ENCODE measurements at regions not wholly inside any gene's neighbourhood (a gene's known extent, or its start where the extent isn't known, plus 50 kb on each side); places are given as distances from the start of the nearest gene placed in this dataset.

DNA sequence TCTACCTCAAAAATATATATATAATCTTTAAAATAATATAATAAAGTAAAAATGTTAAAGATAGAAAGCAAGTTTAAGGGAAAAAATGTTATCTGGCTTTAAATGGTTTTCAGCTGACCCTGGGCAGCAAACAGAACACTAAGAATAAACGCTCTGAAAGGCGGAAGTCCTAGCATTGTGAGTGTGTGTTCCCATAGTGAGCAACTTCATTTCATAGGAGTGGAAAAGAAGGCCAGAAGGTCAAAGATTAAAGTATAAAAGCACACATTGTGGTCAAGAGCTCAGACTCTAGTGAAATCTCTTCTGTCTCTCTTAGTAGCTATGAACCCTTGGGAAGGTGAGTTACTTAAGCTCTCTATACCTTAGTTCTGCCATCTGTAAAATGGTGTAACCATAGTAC is 374.4 kb downstream of the ENC1 start:
- no peaks in the 10 kb centered on the region for H3K4me1 ChIP-seq
- no peaks in the 10 kb centered on the region for H3K36me3 ChIP-seq
- H3K27me3 ChIP-seq: no peaks in the 10 kb centered on the region
- TF ChIP-seq CTCF (IDR thresholded peaks at IDR 0.05) (no peak), POLR2A (IDR thresholded peaks at IDR 0.05) (no peak), POLR2AphosphoS5 (IDR thresholded peaks at IDR 0.05) (no peak), EP300 (IDR thresholded peaks at IDR 0.05) (no peak)
- no peaks in the 10 kb centered on the region for H3K9me3 ChIP-seq
- H3K27ac ChIP-seq: no peak overlapping the region
- no peak for DNase-seq (ENCODE audit: low spot score in 2 of 2)
- H3K4me3 ChIP-seq: no peak overlapping the region
- 83% methylated on average over 2 of the region's 2 CpGs for whole genome bisulfite sequencing

- H3K36me3 ChIP-seq: no peaks in the 10 kb centered on the region
- no peak for TF ChIP-seq POLR2A (IDR thresholded peaks at IDR 0.05)
- TF ChIP-seq EP300 (IDR thresholded peaks at IDR 0.05): no peak
- no peak for TF ChIP-seq POLR2AphosphoS5 (IDR thresholded peaks at IDR 0.05)
- TF ChIP-seq CTCF (IDR thresholded peaks at IDR 0.05): no peak
- peaks cover 5% of the 10 kb centered on the region for H3K4me1 ChIP-seq
- no peaks in the 10 kb centered on the region for H3K27me3 ChIP-seq
- H3K4me3 ChIP-seq: no peak overlapping the region
- DNase-seq (ENCODE audit: low spot score in 2 of 2): no peak
- no peak overlapping the region for H3K27ac ChIP-seq
- 88% methylated on average over 1 of the region's 1 CpG for WGBS
- no peaks in the 10 kb centered on the region for H3K9me3 ChIP-seq
These were observed 377.9 kb downstream of the ENC1 start for GRCh38 chr5:74262544-74263207.

GRCh38 chr5:74261866-74262265 is 378.7 kb downstream of the ENC1 start:
- no peak for DNase-seq (ENCODE audit: low spot score in 2 of 2)

DNA sequence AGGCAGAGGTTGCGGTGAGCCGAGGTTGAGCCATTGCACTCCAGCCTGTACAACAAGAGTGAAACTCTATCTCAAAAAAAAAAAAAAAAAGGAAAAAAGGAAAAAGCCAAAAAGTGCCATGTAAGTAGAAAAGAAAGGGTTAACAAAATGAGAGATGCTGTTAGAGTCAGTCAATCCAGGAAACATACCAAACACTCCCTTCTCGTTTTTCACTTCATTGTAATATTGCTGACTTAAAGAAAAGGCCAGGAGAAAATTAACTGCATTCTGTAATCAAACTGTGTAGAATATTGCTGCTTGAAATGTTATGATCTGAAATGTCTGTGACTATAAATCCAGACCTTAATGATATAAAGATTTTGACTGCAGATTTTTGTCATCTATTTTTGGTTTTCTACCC is 379.1 kb downstream of the ENC1 start:
- Histone ChIP-seq H3K27me3 (no peaks in the 10 kb centered on the region), H3K27ac (no peak overlapping the region), H3K4me1 (peaks cover 15% of the 10 kb centered on the region), H3K4me3 (no peak overlapping the region), H3K36me3 (no peaks in the 10 kb centered on the region), H3K9me3 (no peaks in the 10 kb centered on the region)
- no peak for DNase-seq (ENCODE audit: low spot score in 2 of 2)
- TF ChIP-seq EP300 (IDR thresholded peaks at IDR 0.05): no peak
- TF ChIP-seq POLR2A (IDR thresholded peaks at IDR 0.05): no peak
- no peak for TF ChIP-seq CTCF (IDR thresholded peaks at IDR 0.05)
- no peak for TF ChIP-seq POLR2AphosphoS5 (IDR thresholded peaks at IDR 0.05)
- WGBS: 60% methylated on average over 3 of the region's 3 CpGs

More at GRCh38 chr5:74261866-74262265, 378.7 kb downstream of the ENC1 start:
- WGBS: 57% methylated on average over 3 of the region's 3 CpGs
- H3K4me1 ChIP-seq: peaks cover 13% of the 10 kb centered on the region
- H3K27me3 ChIP-seq: no peaks in the 10 kb centered on the region
- no peak overlapping the region for H3K4me3 ChIP-seq
- H3K27ac ChIP-seq: no peak overlapping the region
- no peaks in the 10 kb centered on the region for H3K36me3 ChIP-seq
- no peaks in the 10 kb centered on the region for H3K9me3 ChIP-seq
- TF ChIP-seq CTCF (IDR thresholded peaks at IDR 0.05): no peak
- no peak for TF ChIP-seq POLR2A (IDR thresholded peaks at IDR 0.05)
- no peak for TF ChIP-seq POLR2AphosphoS5 (IDR thresholded peaks at IDR 0.05)
- TF ChIP-seq EP300 (IDR thresholded peaks at IDR 0.05): no peak

DNA sequence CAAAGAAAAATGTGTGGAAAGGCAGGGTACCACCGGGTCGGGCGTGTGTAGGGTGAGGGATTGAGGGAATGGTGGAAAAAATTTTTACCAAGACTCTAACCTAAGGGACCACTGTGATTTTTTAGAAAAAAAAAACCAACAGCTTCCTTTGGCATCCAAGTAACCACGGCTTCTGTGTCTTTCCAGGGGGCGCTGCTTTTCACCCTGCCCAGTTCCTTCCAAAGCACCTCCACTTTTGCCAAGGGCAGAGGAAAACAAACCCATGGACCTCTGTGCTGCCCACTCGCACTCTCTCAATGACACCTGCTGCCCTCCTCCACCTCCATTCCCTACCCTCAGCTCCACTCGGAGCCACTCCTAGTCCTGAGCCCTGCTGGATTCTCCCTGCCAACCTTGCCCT is 381.0 kb downstream of the ENC1 start:
- no peaks in the 10 kb centered on the region for H3K9me3 ChIP-seq
- no peaks in the 10 kb centered on the region for H3K27me3 ChIP-seq
- TF ChIP-seq POLR2A (IDR thresholded peaks at IDR 0.05) (no peak), CTCF (IDR thresholded peaks at IDR 0.05) (no peak), POLR2AphosphoS5 (IDR thresholded peaks at IDR 0.05) (no peak), EP300 (IDR thresholded peaks at IDR 0.05) (no peak)
- H3K27ac ChIP-seq: no peak overlapping the region
- 93% methylated on average over 7 of the region's 7 CpGs for WGBS
- H3K4me1 ChIP-seq: peaks cover 15% of the 10 kb centered on the region
- DNase-seq (ENCODE audit: low spot score in 2 of 2): no peak
- H3K36me3 ChIP-seq: no peaks in the 10 kb centered on the region
- no peak overlapping the region for H3K4me3 ChIP-seq
